Peyer's patch (tissue), 4 donors: ENCODE measurements at regions not wholly inside any gene's neighbourhood (a gene's known extent, or its start where the extent isn't known, plus 50 kb on each side); places are given as distances from the start of the nearest gene placed in this dataset.

Experiments
- CTCF ChIP-seq, 6 experiments: fragments of 450-650 bp in 4 of 6; fragments of 200-600 bp in 2 of 6; sonication (generic) in 1 of 6; IDR thresholded peaks; one replicate each; pipeline ENCODE4 v1.5.1; 2017 to 2019; ENCODE audit warnings: antibody characterized with exemption in 6 of 6, mild to moderate bottlenecking in 3 of 6, moderate library complexity in 1 of 6
- POLR2A ChIP-seq, 2 donors: fragments of 450-650 bp; IDR thresholded peaks; one replicate each; pipeline ENCODE4 v1.5.1; 2017; ENCODE audit warnings: antibody characterized with exemption in 2 of 2, mild to moderate bottlenecking in 2 of 2, moderate library complexity in 2 of 2

- TF ChIP-seq CTCF (IDR thresholded peaks at IDR 0.05), result no peak
- no peak for TF ChIP-seq POLR2A (IDR thresholded peaks at IDR 0.05)
These were observed 131.4 kb upstream of the UBE2E2 start for GRCh38 chr3:23071758-23072157.
